ENCODE measurements at regions not wholly inside any gene's neighbourhood (a gene's known extent, or its start where the extent isn't known, plus 50 kb on each side); places are given as distances from the start of the nearest gene placed in this dataset.
"Not testable (repeated sequence)": the region's sequence is repeated elsewhere in the genome, so short reads cannot be mapped to it uniquely, and the experiment has no call there.

DNA sequence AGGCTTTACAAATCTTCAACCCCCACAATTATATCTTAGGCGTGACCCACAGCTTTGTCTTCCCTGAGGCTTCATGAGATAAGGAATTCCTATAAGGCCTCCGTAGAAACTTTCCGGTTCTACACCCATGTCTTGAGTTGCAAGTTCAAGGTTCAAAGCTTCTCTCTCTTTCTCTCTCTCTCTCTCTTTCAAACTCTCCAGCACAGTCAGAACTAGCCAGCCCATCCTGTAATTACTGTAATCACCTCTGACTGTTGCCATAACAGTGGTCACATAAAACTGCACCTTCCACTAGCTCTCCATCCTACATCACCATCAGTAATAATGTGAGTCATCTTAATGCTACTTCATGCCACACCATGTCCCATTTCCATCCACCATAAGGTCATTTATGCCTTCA, 90.0 kb upstream of the NFASC start:
- no peak for DNase-seq (ENCODE audit: low spot score)

GRCh38 chr1:204782118-204782700, 88.5 kb upstream of the NFASC start:
- DNase-seq (ENCODE audit: low spot score) = no peak

DNA sequence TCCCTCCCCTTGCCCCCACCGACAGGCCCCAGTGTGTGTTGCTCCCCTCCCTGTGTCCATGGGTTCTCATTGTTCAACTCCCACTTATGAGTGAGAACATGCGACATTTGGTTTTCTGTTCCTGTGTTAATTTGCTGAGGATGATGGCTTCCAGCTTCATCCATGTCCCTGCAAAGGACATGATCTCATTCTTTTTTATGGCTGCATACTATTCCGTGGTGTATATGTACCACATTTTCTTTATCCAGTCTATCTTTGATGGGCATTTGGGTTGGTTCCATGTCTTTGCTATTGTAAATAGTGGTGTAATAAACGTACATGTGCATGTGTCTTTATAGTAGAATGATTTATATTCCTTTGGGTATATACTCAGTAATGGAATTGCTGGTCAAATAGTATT, 85.6 kb upstream of the NFASC start:
- DNase-seq (ENCODE audit: low spot score) = not testable (repeated sequence)

DNA sequence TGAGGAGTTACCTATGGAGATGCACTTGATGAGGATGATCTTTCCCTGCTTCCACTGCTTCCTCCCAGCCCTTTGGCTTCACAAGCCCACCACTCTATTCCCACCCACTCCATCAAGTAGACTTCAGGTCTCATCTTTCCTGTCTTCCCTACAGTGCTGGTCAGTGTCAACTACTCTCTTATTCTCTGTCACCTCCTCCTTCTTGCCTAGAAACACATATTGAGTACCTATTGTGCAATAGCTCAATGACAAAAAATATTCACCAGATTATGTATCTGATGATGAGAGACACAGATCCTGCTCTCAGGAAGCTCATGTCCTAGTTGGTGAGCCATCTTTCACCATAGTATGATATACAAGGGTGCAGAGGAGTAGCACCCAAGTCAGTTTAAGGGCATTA, 82.2 kb upstream of the NFASC start:
- no peak for DNase-seq (ENCODE audit: low spot score)

- peak; percentile 78 for DNase-seq (ENCODE audit: low spot score)
Observed at GRCh38 chr1:204791453-204792353, 79.0 kb upstream of the NFASC start.

DNA sequence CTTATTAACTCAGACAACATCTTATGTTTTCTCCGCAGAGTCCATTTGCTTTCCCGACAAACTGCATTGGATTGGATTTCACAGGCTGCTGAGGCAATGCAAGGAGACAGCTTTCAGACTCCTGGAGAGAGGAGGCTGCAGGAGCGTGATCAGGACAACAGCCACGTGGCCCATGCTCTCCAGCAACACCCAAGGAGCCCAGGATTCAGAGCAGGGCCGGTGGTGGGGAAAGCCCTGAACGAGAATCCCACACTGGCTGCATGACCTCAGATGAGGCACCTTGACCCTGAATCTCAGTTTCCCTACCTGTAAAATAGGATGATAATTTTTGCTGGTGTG, 78.3 kb upstream of the NFASC start:
- DNase-seq (ENCODE audit: low spot score) = no peak

GRCh38 chr1:204793259-204793914, 77.3 kb upstream of the NFASC start:
- DNase-seq (ENCODE audit: low spot score) = no peak

DNA sequence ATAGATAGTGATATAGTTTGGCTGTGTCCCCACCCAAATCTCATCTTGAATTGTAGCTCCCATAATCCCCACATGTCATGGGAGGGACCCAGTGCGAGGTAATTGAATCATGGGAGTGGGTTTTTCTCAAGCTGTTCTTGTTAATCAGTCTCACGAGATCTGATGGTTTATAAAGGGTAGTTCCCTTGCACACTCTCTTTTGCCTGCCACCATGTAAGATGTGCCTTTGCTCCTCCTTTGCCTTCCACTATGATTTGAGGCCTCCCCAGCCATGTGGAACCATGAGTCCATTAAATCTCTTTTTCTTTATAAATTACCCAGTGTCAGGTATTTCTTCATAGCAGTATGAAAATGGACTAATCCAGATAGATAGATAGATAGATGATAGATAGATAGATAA, 73.8 kb upstream of the NFASC start:
- DNase-seq (ENCODE audit: low spot score) = not testable (repeated sequence)

- DNase-seq (ENCODE audit: low spot score) = no peak
Observed at GRCh38 chr1:204797401-204797800, 73.3 kb upstream of the NFASC start.

- DNase-seq (ENCODE audit: low spot score) = no peak
Observed at GRCh38 chr1:204799630-204800029, 71.0 kb upstream of the NFASC start.

- no peak for DNase-seq (ENCODE audit: low spot score)
Observed at GRCh38 chr1:204801211-204801610, 69.5 kb upstream of the NFASC start.

GRCh38 chr1:204802401-204803175, 68.1 kb upstream of the NFASC start:
- no peak for DNase-seq (ENCODE audit: low spot score)

DNA sequence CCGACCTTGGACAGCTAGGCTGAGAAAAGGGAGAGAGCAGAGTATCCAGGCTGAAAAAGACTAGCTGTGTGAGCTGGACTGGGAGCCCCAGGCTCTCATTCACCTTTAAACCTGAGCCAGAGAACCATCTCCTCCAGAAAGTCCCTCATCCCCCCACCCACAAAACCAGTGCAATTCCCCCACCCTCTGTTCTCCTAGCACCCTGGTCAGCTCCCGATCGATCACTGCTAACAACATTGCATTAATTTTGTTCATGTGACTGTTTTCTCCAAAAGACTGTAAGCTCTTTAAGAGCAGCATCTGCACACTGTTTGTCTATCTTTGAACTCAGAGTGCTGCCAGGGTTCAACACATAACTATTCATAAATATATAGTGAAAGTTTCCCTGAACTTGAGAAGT, 67.1 kb upstream of the NFASC start:
- DNase-seq (ENCODE audit: low spot score) = no peak

- peak; percentile 93 for DNase-seq (ENCODE audit: low spot score)
Observed at GRCh38 chr1:204806943-204807687, 63.5 kb upstream of the NFASC start.

- no peak for DNase-seq (ENCODE audit: low spot score)
Observed at GRCh38 chr1:204809488-204809887, 61.2 kb upstream of the NFASC start.

- DNase-seq (ENCODE audit: low spot score) = no peak
Observed at GRCh38 chr1:204812842-204813241, 57.8 kb upstream of the NFASC start.

GRCh38 chr1:204813522-204813921, 57.1 kb upstream of the NFASC start:
- DNase-seq (ENCODE audit: low spot score) = no peak

DNA sequence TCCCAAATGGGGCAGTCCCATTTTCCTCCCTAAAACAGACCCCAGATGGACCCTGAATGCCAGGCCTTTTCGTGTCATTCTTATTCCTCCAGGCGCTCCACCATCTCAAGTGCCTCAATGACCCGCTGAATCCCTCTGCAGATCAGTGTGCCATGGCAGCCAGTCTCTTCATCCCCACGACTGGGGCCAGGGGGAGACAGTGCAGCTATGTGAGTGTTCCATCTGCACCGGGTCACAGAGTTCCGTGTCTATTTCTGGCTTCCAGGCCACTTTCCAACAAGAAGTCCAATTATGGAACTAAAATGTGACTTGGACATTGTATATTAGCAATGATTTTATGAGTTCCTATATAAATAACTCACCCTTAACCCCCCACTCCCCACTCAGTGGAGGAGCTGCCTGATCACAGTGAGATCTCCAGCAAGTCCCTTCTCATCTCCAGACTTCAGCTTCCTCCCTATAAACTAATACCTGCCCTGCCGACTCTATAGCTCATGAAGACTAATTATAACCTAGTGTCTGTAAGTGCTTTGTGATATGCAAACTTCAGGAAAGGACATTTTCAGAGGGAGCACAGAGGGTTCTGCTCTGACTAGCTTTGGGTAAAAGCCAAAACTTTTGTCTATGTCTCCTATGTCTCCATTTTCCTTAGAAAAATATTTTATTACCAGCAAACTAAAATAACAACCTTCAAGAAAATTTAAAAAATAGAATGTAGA, 56.3 kb upstream of the NFASC start:
- no peak for DNase-seq (ENCODE audit: low spot score)

- no peak for DNase-seq (ENCODE audit: low spot score)
Observed at GRCh38 chr1:204817341-204817740, 53.3 kb upstream of the NFASC start.

GRCh38 chr1:204818998-204819397, 51.7 kb upstream of the NFASC start:
- no peak for DNase-seq (ENCODE audit: low spot score)

GRCh38 chr1:204819495-204819894, 51.2 kb upstream of the NFASC start:
- no peak for DNase-seq (ENCODE audit: low spot score)

All from COLO829 (cell line).